HL-60/S4 treated with retinoic acid at 250 ng/mL for 4 days and 3 days (cell line): ENCODE measurements at regions not wholly inside any gene's neighbourhood (a gene's known extent, or its start where the extent isn't known, plus 50 kb on each side); places are given as distances from the start of the nearest gene placed in this dataset.
"Not testable (repeated sequence)": the region's sequence is repeated elsewhere in the genome, so short reads cannot be mapped to it uniquely, and the experiment has no call there.

Experiments
- in situ Hi-C: fragments of 300-500 bp; cut with MboI; formaldehyde crosslinking; loops from 2 replicates; pipeline ENCODE4 v1.7.0; 2022; ENCODE audit warnings: low sequenced_read_pairs

- in situ Hi-C loops = loop anchor here (25.0 kb wide), 1 partner anchor 738 kb away; no protein-coding TSS in a partner anchor
Measured at GRCh38 chrX:131874300-131874699, 148.8 kb upstream of the STK26 start.

- in situ Hi-C loops = not testable (repeated sequence)
Measured at GRCh38 chrX:131875827-131876226, 147.3 kb upstream of the STK26 start.

- in situ Hi-C loops = no loop called here
Measured at GRCh38 chrX:131881194-131881593, 141.9 kb upstream of the STK26 start.

GRCh38 chrX:131885042-131885441, 138.1 kb upstream of the STK26 start:
- in situ Hi-C loops = not testable (repeated sequence)

- in situ Hi-C loops = not testable (repeated sequence)
Measured at GRCh38 chrX:131893857-131894256, 129.2 kb upstream of the STK26 start.

GRCh38 chrX:131894995-131895394, 128.1 kb upstream of the STK26 start:
- in situ Hi-C loops = no loop called here

GRCh38 chrX:131895807-131896206, 127.3 kb upstream of the STK26 start:
- in situ Hi-C loops = no loop called here

GRCh38 chrX:131901546-131901945, 121.6 kb upstream of the STK26 start:
- in situ Hi-C loops = no loop called here

GRCh38 chrX:131907488-131908314, 115.4 kb upstream of the STK26 start:
- in situ Hi-C loops = no loop called here

- in situ Hi-C loops = no loop called here
Measured at GRCh38 chrX:131910586-131910985, 112.5 kb upstream of the STK26 start.

- in situ Hi-C loops = no loop called here
Measured at GRCh38 chrX:131915488-131915887, 107.6 kb upstream of the STK26 start.

- in situ Hi-C loops = no loop called here
Measured at GRCh38 chrX:131917588-131917987, 105.5 kb upstream of the STK26 start.

GRCh38 chrX:131918839-131919238, 104.3 kb upstream of the STK26 start:
- in situ Hi-C loops = no loop called here

- in situ Hi-C loops = no loop called here
Measured at GRCh38 chrX:131923614-131924250, 99.4 kb upstream of the STK26 start.

- in situ Hi-C loops = no loop called here
Measured at GRCh38 chrX:131938749-131939148, 84.4 kb upstream of the STK26 start.

- in situ Hi-C loops = no loop called here
Measured at GRCh38 chrX:131942034-131942433, 81.1 kb upstream of the STK26 start.

- in situ Hi-C loops = no loop called here
Measured at GRCh38 chrX:131944936-131945902, 77.9 kb upstream of the STK26 start.

- in situ Hi-C loops = no loop called here
Measured at GRCh38 chrX:131951166-131951565, 71.9 kb upstream of the STK26 start.

- in situ Hi-C loops = no loop called here
Measured at GRCh38 chrX:131955099-131955777, 67.9 kb upstream of the STK26 start.

GRCh38 chrX:131958724-131959123, 64.4 kb upstream of the STK26 start:
- in situ Hi-C loops = no loop called here

GRCh38 chrX:131970347-131970746, 52.8 kb upstream of the STK26 start:
- in situ Hi-C loops = no loop called here
